Right renal cortex interstitium (tissue), 3 donors: ENCODE measurements at regions not wholly inside any gene's neighbourhood (a gene's known extent, or its start where the extent isn't known, plus 50 kb on each side); places are given as distances from the start of the nearest gene placed in this dataset.

ENCODE experiments used
- DNase-seq, 3 donors: peaks; one replicate each; pipeline ENCODE4 v3.0.0-alpha.2; 2013; ENCODE audit warnings: low read depth in 3 of 3, low spot score in 2 of 3

- no peak for DNase-seq
Measured at GRCh38 chr14:85996551-85996950, 466.6 kb downstream of the FLRT2 start.

DNA sequence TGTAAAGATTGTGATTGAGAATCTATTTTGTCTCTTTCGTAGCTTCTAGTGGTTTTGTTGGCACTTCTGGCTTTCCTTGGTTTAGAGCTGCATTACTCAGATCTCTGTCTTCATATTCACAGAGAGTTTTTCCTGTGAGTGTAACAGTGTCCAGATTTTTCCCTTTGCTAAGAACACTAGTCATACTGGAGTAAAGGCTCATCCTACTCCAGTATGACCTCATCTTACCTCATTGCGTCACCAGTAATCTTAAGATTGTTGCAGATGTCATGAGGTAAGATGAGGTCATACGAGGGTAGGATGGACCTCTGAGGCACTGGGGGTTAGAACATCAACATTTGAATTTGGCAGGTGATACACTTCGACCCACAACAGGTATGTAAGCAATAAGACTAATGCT is 461.2 kb downstream of the FLRT2 start:
- DNase-seq: no peak

DNA sequence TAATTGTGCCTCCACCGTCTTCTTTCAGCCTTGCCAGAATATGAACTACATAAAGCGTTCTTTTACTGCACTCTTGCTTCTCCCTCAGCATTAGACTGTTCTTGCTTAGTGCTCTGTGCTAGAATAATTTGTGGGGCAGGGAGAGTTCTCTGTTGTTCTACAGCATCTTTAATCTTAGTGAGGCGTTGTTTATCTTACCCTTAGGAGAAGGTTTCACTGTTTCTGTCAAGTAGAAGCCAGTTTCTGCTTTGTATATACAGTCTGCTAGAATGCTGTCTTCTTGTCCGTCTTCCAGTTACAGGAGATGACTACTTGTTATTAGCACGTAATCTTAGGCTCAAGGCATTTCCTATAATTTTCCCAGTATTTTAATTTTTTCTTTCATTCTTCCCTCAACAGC is 458.0 kb downstream of the FLRT2 start:
- no peak for DNase-seq

DNA sequence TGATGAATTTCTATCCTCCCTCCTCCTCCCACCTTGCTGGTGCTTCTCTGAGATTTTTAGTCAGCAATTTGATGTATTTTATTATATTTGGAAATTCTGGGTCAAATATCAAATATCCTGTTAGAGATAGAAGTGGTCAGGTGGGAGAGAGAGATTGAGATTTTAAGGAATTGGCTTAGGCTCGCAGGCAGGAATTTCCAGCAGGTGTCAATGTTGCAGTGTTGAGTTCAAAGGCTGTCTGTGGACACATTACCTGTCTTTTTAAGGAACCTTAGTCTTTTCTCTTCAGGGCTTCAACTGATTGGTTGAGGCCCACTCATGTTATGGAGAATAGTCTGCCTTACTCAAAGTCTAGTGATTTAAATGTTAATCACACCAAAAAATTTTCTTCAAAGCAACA is 457.3 kb downstream of the FLRT2 start:
- DNase-seq: no peak

DNA sequence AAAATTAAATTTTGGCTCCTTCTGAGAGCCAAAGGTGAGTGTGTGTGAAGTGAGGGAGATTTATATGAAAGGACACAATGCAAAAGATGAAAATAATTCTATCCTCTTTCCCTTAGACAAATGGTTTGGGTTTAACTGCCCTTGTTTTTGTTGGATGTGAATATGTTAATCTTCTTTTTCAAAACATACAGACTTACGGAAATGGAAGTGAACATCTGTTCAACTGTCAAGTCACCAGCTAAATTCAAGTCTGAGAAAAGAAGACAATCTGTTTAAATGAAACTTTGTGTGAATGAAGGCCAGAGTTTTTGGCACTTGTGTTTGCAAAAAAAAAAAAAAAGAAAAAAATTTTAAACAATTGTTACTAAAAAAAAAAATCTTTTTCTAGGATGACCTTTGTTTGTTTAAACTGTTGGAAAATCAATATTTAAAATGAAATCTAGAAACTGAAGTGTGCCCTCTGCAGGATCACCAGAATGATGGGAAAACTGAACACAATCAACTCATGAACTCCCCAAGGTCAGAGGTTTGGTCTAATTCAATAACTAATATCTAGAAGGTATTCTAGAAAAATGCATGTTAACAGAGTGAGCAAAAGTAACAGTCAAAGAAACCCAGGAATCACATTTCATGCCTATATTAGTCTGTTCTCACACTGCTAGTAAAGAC is 448.8 kb downstream of the FLRT2 start:
- no peak for DNase-seq

DNA sequence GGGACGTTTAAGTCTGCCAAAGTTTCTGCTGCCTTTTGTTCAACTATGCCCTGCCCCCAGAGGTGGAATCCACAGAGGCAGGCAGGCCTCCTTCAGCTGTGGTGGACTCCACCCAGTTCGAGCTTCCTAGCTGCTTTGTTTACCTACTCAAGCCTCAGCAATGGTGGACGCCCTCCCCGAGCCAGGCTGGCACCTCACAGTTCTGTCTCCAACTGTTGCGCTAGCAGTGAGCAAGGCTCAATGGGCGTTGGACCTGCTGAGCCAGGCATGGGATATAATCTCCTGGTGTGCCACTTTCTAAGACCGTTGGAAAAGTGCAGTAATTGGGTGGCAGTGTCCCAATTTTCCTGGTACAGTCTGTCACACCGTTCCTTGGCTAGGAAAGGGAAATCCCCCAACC is 444.7 kb downstream of the FLRT2 start:
- DNase-seq: no peak

DNA sequence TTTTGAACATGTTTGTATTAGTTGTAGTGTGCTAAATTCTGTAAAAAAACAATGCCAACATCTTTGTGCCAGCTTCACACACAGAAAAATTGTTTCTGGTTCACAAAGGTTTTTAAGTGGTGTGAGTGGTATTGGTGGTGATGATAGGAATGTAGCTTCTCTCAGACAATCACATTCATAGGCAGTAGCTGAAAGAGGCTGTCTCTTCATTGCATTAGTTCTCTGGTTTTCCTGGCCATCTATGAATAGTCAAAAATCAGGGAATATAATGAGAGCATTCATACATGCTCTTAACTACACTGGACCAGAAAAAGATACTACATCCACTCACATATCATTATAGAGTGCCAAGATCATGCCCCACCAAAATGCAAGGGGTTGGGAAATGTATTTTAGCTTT is 433.5 kb downstream of the FLRT2 start:
- no peak for DNase-seq

DNA sequence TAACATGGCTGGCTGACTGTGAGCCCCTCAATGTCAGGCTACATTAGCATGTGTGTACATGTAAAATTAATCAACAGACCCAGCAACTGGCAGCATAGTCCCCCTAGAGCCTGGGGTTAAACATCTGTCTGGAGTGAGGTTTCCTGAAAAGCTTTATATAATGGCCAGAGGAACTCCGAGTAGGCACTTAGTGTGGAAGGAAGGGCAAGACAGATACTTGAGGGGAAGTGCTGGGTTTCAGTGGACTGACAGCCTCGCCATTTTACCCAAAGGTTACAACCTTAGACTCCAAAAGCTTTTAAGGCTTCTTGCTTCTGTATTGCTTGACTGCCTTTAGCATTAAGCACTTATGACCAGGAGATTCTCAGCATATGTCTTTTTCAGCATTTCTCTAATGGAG is 430.8 kb downstream of the FLRT2 start:
- no peak for DNase-seq

DNA sequence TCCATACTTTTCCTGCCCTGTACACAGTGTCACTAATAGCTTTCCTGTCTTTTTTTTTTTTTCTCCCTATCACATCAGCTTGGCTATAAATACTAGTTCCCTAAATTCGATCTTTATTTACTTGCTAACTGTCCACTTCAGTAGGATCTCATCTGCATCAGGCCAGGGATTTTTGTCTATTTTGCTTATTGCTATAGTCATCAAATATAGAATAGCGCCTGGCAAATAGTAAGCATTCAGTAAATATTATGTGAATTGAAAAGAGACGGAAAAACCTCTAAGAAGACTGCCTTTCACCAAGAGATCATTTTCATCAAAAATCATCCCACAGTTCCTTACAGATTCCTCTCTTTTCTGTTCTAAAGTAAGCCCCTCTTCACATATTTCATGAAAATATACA is 429.1 kb downstream of the FLRT2 start:
- no peak for DNase-seq

- no peak for DNase-seq
Measured at GRCh38 chr14:85958069-85958468, 428.1 kb downstream of the FLRT2 start.

- DNase-seq: no peak
Measured at GRCh38 chr14:85953265-85953664, 423.3 kb downstream of the FLRT2 start.

- no peak for DNase-seq
Measured at GRCh38 chr14:85948153-85948552, 418.2 kb downstream of the FLRT2 start.

DNA sequence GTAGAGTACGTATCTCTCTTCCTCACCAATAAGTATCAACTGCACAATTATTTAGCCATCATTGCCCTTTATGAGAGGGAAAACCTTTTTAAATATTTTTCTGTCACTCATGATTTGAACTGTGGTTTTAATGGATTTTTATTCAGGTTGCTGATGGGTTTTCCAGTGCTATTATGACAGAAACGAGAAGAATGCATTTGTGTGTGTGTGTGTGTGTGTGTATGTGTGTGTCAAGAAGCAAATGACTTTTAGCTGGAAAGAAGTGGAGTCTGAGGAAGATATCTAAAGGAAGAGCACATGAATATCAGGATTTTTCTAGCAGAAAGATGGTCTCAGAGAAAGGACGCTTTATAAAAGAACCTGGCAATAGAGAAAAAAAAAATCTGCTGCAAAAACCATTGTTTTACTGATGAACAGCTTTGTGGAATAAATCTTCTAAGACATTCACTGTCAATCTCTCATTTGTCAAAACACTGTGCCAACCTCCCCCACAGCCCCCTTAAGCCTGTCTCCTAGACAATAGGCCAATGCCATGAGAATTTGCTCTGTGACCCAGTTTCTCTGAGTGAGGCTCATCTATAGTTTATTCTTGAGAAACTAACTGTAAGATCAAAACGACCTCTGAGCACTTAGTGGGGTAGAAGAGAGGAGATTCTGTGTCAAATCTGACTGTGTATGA is 417.7 kb downstream of the FLRT2 start:
- no peak for DNase-seq

GRCh38 chr14:85943192-85943591 is 413.2 kb downstream of the FLRT2 start:
- DNase-seq: no peak

DNA sequence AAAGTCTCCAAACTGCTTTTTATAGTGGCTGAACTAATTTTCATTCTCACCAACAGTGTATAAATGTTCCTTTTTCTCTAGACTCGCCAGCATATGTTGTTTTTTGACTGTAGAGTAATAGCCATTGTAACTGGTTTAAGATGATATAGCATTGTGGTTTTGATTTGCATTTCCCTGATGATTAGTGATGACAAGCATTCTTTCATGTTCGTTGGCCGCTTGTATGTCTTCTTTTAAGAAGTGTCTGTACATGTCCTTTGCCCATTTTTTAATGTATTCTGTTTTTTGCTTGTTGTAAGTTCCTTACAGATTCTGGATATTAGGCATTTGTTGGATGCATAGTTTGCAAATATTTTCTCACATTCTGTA is 404.9 kb downstream of the FLRT2 start:
- DNase-seq: no peak

GRCh38 chr14:85934123-85934885 is 404.4 kb downstream of the FLRT2 start:
- DNase-seq: no peak

DNA sequence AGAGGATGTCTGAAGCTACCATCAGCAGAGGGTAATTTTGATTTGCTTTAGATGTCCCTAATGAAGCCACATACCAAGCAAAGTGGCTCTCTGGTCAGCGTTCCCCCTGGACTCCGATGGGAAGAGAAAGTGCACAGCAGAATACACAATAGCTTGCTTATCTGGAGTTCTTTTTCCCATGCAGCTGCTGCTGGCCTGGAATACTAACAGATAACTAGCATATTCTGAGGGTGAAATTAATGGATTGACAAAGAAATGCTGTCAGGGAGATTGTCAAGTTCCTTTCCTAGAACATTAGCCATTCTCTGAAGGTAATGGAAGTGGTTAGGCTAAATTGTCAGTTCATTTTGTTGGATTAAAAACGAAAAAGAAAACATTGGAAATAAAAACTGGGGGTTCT is 391.3 kb downstream of the FLRT2 start:
- DNase-seq: no peak

GRCh38 chr14:85917716-85918115 is 387.8 kb downstream of the FLRT2 start:
- DNase-seq: no peak

DNA sequence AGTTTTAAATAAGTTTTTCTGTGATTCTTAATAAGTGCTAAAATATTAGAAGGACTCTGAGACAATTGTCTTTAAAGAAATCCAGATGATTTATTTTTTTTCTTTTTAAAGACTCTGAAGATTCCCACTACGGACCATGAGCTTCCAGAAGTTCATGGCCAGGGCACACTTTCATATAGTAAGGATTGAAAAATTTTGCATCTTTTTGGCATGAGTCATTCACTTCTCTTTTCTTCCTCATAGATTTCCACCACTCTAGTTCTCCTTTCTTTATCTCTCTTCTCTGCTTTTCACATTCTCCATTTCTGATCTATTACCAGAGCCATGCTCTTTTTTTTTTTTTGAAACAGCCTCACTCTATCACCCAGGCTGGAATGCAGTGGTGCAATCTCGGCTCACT is 385.8 kb downstream of the FLRT2 start:
- no peak for DNase-seq

GRCh38 chr14:85912141-85912540 is 382.2 kb downstream of the FLRT2 start:
- DNase-seq: no peak

DNA sequence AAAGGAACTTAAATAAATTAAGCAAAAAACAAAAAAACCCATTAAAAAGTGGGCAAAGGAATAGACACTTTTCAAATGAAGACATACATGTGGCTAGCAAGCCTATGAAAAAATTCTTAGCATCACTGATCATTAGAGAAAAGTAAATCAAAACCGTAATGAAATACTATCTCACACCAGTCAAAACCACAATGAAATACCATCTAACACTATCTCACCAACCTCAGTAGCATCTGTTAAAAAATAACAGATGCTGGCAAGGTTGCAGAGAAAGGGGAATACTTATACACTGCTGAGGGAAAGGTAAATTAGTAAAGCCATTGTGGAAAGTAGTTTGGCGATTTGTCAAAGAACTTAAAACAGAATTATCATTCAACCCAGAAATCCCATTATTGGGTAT is 381.1 kb downstream of the FLRT2 start:
- DNase-seq: no peak

DNA sequence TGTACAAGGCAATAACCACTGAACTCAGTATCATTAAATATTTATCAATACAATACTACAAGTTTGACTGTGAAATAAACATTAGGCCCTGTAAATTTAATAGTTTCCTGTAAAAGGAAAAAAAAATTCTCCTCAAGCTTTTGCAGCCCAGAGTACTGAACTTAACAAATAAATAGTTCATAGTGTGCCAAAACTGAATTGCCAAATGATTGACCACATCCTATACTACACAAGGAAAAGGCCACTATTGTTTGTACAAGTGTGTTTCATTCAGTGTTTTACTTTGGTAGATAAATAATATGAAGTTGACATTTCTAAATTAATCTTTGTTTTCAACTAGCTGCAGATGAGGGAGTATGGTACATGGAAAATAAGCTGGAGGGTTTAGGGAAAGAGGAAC is 379.6 kb downstream of the FLRT2 start:
- DNase-seq: no peak
